ENCODE measurements at regions not wholly inside any gene's neighbourhood (a gene's known extent, or its start where the extent isn't known, plus 50 kb on each side); places are given as distances from the start of the nearest gene placed in this dataset.

DNA sequence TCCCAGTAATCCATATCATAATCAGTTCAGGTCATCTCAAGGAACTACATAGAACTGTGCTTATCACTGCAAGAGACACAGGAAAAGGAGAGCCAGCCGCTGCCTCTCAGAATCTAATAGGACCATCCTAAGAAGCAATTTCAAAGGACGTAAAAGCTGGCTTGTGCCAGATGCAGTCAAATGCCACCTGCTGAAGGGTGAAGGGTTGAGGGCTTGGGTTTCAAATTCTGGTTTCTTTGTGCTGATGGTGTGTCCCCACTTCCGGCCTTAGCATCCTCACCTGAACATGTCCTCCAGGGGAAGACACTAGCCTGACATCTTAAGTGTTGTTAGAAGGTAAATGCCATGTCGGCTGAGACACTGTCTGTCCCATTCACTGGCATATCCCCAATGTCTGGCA lies 477.1 kb upstream of the TSHZ3 start (continued):
- TF ChIP-seq, protein P1, sequence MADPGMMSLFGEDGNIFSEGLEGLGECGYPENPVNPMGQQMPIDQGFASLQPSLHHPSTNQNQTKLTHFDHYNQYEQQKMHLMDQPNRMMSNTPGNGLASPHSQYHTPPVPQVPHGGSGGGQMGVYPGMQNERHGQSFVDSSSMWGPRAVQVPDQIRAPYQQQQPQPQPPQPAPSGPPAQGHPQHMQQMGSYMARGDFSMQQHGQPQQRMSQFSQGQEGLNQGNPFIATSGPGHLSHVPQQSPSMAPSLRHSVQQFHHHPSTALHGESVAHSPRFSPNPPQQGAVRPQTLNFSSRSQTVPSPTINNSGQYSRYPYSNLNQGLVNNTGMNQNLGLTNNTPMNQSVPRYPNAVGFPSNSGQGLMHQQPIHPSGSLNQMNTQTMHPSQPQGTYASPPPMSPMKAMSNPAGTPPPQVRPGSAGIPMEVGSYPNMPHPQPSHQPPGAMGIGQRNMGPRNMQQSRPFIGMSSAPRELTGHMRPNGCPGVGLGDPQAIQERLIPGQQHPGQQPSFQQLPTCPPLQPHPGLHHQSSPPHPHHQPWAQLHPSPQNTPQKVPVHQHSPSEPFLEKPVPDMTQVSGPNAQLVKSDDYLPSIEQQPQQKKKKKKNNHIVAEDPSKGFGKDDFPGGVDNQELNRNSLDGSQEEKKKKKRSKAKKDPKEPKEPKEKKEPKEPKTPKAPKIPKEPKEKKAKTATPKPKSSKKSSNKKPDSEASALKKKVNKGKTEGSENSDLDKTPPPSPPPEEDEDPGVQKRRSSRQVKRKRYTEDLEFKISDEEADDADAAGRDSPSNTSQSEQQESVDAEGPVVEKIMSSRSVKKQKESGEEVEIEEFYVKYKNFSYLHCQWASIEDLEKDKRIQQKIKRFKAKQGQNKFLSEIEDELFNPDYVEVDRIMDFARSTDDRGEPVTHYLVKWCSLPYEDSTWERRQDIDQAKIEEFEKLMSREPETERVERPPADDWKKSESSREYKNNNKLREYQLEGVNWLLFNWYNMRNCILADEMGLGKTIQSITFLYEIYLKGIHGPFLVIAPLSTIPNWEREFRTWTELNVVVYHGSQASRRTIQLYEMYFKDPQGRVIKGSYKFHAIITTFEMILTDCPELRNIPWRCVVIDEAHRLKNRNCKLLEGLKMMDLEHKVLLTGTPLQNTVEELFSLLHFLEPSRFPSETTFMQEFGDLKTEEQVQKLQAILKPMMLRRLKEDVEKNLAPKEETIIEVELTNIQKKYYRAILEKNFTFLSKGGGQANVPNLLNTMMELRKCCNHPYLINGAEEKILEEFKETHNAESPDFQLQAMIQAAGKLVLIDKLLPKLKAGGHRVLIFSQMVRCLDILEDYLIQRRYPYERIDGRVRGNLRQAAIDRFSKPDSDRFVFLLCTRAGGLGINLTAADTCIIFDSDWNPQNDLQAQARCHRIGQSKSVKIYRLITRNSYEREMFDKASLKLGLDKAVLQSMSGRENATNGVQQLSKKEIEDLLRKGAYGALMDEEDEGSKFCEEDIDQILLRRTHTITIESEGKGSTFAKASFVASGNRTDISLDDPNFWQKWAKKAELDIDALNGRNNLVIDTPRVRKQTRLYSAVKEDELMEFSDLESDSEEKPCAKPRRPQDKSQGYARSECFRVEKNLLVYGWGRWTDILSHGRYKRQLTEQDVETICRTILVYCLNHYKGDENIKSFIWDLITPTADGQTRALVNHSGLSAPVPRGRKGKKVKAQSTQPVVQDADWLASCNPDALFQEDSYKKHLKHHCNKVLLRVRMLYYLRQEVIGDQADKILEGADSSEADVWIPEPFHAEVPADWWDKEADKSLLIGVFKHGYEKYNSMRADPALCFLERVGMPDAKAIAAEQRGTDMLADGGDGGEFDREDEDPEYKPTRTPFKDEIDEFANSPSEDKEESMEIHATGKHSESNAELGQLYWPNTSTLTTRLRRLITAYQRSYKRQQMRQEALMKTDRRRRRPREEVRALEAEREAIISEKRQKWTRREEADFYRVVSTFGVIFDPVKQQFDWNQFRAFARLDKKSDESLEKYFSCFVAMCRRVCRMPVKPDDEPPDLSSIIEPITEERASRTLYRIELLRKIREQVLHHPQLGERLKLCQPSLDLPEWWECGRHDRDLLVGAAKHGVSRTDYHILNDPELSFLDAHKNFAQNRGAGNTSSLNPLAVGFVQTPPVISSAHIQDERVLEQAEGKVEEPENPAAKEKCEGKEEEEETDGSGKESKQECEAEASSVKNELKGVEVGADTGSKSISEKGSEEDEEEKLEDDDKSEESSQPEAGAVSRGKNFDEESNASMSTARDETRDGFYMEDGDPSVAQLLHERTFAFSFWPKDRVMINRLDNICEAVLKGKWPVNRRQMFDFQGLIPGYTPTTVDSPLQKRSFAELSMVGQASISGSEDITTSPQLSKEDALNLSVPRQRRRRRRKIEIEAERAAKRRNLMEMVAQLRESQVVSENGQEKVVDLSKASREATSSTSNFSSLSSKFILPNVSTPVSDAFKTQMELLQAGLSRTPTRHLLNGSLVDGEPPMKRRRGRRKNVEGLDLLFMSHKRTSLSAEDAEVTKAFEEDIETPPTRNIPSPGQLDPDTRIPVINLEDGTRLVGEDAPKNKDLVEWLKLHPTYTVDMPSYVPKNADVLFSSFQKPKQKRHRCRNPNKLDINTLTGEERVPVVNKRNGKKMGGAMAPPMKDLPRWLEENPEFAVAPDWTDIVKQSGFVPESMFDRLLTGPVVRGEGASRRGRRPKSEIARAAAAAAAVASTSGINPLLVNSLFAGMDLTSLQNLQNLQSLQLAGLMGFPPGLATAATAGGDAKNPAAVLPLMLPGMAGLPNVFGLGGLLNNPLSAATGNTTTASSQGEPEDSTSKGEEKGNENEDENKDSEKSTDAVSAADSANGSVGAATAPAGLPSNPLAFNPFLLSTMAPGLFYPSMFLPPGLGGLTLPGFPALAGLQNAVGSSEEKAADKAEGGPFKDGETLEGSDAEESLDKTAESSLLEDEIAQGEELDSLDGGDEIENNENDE (IDR thresholded peaks at IDR 0.05; ENCODE audit: insufficient replicate concordance, low read length) = no peak
- TF ChIP-seq NRF1 (IDR thresholded peaks at IDR 0.05; ENCODE audit: low read depth, low read length) (no peak), SP1 (IDR thresholded peaks at IDR 0.05; ENCODE audit: low read depth, low read length) (no peak)
